B cell (primary cell): ENCODE measurements at regions not wholly inside any gene's neighbourhood (a gene's known extent, or its start where the extent isn't known, plus 50 kb on each side); places are given as distances from the start of the nearest gene placed in this dataset.

Experiments
- CTCF ChIP-seq: fragments of 200-600 bp; IDR thresholded peaks from one replicate; pipeline ENCODE4 v1.8.0; 2022; ENCODE audit warnings: antibody characterized with exemption, mild to moderate bottlenecking
- EZH2 ChIP-seq: IDR thresholded peaks from 2 replicates; pipeline ENCODE4 v1.6.1; 2012; ENCODE audit warnings: borderline replicate concordance, low read depth, mild to moderate bottlenecking, moderate library complexity, low read length; ENCODE audit not compliant: insufficient read depth, poor library complexity, severe bottlenecking

- TF ChIP-seq CTCF (no peak), EZH2 (no peak)
These were observed 349.7 kb upstream of the SUCLG2 start for GRCh38 chr3:68004091-68004490.
